GM21526 (cell line): ENCODE measurements at regions not wholly inside any gene's neighbourhood (a gene's known extent, or its start where the extent isn't known, plus 50 kb on each side); places are given as distances from the start of the nearest gene placed in this dataset.
"Not testable (repeated sequence)": the region's sequence is repeated elsewhere in the genome, so short reads cannot be mapped to it uniquely, and the experiment has no call there.

Source experiments
- ATAC-seq: cut with Tn5 transposase; IDR thresholded peaks from one replicate; pipeline ENCODE4 v1.9.1; 2021; ENCODE audit warnings: moderate library complexity; ENCODE audit not compliant: unreplicated experiment, low FRiP score

GRCh38 chr14:21825845-21826244 lies 152.2 kb upstream of the OR4E1 start:
- ATAC-seq: no peak

DNA sequence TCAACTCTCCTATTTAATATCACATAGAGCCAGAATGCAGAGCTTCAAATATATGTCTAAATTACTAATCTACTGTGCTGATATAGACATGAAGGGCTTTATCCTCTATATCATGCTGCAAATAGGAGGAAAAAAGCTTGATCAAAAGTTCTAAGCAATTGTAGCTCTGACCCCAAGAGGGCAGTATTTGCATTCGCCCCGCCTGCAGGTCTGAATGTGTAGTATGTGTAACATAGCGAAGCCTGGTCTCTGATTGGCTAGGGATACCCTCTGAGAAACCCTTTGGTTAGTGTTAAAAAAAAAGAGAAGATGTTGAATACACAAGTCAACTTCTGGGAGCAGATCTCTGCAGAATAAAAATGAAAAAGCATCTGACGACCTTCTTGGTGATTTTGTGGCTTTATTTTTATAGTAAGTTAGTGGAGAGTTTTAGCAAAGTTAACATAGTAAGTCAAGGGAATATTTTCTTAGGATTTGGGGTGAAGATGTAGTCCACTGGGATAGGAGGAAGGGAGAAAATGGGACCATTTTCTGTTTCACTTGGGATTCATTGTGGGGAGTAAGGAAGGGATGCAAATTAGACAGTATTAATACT lies 151.6 kb upstream of the OR4E1 start:
- ATAC-seq: no peak

GRCh38 chr14:21822109-21822508 lies 148.5 kb upstream of the OR4E1 start:
- ATAC-seq: no peak

DNA sequence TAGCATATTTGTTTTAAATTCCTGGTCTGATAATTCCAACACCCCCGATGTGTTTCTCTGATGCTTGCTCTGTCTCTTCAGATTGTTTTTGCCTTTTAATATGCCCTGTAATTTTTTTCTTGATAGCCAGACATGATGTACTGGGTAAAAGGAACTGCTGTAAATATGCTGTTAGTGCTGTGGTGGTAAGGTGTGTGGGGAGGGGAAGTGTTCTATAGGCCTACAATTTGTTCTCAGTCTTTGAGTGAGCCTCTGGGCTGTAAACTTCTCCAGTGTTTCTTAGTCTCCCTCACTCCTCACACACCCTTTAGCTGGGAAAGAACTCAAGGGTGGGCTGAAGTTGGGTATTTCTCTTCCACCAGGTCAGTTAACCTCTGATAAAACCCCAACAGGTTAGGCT lies 147.0 kb upstream of the OR4E1 start:
- ATAC-seq: no peak

DNA sequence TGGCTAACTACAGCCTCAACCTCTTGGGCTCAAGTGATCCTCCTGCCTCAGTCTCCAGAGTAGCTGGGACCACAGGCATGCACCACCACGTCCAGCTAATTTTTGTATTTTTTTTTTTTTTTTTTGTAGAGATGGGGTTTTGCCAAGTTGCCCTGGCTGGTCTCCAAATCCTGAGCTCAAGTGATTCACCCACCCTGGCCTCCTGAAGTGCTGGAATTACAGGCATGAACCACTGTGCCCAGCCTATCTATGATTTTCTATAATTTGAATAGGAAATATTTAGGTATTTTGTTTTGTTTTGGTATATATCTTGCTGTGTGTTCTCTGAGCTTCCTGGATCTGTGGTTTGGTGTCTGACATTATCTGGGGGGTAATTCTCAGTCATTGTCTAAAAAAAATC lies 146.3 kb upstream of the OR4E1 start:
- not testable (repeated sequence) for ATAC-seq

GRCh38 chr14:21817010-21817409 lies 143.4 kb upstream of the OR4E1 start:
- ATAC-seq: not testable (repeated sequence)

- ATAC-seq: no peak
Observed at GRCh38 chr14:21807975-21808374, 134.4 kb upstream of the OR4E1 start.

DNA sequence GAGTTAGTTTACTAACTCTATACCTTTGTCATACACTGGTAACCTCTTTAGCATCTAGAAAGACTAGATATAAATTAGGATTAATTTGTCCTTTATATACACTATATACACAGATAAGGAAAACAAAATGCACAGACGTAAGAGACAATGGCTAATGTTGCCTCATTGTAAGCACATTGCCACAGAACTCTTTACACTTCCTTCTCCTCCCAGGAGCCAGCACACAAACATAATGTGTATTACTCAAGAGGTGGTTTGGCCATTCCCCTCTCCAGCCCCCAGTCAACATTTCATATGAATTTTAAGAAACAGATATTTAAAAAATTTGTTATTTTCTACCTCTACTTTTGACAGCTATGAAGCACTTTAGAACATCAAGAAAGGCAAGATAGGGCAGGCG lies 131.4 kb upstream of the OR4E1 start:
- ATAC-seq: no peak

GRCh38 chr14:21802441-21802840 lies 128.8 kb upstream of the OR4E1 start:
- ATAC-seq: no peak

DNA sequence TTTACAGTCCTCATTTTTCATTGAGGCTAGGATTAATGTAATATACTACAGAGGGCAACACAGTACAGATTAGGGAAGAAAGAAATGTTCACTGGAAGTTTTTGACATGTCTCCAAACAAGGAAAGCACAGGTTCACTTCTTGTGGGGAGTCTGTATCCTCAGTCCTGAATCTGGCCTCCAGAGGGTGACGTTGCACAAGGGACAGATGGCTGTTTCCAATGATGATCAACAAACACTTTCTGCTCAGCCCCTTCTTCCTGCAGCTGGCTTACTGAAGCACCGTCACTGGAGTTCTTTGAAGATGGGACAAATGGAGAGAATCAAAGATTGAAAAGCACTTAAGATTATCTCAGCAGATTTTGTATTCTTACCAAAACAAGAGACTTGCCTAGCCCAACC lies 123.3 kb upstream of the OR4E1 start:
- ATAC-seq: no peak

DNA sequence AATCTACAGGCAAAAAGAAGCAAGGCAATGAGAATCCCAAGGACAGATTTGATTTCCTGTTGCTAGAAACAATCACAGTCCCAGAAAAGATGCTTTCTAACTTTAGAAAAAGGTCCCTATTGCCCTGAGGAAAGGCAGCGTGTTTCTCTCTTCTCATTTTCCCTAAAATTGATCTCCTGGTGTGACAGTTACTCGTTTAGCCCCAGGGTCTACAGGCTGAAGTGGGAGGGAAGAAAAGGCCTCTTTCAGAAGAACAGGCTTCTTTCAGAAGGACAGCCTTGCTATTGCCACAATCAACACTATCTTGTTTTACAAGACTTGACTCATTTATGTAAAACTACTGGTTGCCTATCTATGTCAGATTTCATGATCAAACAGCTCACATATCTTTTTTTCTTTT lies 121.8 kb upstream of the OR4E1 start:
- no peak for ATAC-seq

DNA sequence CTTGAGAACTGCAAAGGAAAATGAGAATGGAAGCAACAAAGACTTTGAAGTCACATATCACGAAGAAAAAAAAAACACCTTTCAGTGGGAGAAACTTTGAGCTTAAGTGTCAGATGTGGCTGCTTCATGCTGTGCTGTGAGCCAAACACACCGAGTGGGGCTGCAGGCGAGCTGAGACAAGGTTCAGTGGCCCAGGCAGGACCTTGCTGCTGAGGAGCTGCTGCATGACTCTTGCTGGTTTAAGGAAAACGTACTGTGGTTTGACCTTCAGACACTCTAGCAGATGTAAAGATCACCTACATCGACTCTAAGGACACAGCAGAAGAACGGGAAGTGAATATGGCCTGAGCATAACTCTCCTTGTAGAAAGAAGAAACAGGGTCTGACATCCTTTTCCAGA lies 118.1 kb upstream of the OR4E1 start:
- no peak for ATAC-seq

DNA sequence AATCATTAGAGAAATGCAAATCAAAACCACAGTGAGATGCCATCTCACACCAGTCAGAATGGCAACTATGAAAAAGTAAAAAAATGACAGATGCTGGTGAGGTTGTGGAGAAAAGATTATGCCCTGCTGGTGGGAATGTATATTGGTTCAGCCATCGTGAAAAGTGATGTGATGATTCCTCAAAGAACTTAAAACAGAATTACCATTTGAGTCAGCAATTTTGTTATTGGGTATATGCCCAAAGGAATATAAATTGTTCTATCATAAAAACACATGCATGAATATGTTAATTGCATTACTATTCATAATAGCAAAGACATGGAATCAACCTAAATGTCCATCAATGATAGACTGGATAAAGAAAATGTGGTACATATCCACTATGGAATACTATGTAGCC lies 115.1 kb upstream of the OR4E1 start:
- ATAC-seq: not testable (repeated sequence)

- not testable (repeated sequence) for ATAC-seq
Observed at GRCh38 chr14:21787242-21787641, 113.6 kb upstream of the OR4E1 start.

- ATAC-seq: no peak
Observed at GRCh38 chr14:21781543-21781942, 107.9 kb upstream of the OR4E1 start.

DNA sequence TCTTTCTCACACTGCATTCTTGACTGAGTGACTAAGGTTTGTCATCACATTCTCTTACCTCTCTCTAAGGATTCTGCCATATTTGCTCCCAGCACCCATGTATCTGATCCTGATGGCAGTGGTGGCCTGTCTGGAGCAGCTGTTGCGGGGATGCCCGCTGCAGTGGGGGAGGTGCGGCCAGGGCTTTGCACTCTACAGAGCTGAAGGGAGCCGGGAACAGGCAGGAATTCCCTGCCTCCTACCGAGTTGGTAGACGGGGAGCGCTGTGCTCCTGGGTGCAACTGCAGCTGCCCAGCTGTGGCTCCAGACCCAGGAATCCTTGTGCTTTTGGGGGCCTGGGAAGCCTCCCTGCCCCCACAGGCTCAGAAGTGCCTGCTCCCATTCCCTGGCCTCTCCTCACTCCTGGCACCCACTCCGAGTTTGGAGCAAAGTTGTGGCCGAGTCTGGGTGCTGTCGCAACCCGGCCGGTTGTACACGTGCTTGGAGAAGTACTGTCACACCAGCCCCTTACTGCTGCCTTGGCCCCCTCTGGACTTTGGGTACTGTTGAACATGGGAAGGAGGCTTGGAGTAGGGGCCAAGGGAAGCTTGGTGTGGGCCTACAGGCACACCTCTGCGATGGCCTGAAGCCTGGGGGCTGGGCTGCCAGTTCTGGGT lies 106.9 kb upstream of the OR4E1 start:
- ATAC-seq: no peak

DNA sequence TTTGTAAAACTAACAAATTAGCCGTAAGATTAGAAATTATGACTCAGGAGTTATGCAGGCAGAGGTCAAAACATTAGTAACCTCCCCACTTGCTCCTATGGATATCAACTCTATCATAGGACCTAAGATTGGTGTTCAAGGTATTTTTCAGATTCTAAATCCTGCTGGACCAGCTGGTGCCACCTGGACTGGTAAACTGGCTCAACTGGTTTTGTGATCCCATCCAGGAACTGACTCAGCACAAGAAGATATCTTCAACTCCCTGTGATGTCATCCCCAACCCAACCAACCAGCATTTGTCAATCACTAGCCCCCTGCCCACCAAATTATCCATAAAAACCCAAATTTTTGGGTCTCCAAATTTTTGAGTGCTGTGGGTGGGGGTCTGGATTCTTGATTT lies 98.1 kb upstream of the OR4E1 start:
- ATAC-seq: no peak

DNA sequence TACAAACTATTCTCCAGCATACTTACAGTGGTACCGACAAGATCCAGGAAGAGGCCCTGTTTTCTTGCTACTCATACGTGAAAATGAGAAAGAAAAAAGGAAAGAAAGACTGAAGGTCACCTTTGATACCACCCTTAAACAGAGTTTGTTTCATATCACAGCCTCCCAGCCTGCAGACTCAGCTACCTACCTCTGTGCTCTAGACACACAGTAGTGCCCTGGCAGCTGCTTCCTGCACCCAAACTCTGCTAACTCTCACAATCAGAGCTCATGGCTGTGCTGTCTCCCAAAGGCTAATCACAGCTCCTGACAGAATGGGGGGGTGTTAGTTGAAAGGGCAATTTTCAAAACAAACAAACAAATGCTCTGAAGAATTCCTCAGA lies 95.2 kb upstream of the OR4E1 start:
- no peak for ATAC-seq

DNA sequence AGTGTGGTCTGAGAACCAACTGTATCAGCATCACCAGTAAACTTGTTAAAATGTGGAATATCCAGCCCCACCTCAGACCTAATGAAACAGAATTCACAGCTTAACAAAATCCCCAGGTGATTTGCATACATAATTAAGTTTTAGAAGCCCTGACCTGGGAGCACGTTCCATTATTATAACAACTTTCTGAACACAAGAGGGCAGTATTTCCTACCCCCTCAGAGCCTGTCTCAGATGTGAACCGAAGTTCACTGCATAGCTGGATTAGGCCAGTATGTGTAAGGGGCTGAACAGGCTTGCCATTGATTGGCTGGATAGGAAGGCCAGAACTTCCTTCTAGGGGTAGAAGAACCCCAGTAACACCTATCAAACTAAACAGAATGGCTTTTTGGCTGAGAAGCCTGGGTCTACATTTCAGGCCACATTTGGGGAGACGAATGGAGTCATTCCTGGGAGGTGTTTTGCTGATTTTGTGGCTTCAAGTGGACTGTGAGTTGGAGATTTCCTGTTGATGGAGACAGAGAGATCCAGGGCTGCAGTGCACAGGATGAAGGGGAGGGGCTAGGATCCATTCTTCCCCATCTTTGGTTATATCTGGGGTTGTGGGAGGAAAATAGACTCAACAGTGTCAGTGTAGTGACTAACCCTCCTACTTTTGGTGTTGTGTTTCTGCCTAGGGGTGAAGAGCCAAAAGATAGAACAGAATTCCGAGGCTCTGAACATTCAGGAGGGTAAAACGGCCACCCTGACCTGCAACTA lies 94.7 kb upstream of the OR4E1 start:
- no peak for ATAC-seq

DNA sequence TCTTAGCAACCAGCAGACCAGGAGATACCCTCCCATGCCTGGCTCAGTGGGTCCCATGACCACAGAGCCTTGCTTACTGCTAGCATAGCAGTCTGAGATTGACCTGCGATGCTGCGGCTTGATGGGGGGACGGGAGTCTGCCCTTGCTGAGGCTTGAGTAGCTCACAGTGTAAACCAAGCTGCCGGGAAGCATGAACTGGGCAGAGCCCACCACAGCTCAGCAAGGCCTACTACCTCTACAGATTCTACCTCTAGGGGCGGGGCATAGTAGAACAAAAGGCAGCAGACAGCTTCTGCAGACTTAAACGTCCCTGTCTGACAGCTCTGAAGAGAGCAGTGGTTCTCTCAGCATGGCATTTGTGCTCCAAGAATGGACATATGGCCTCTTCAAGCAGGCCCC lies 86.7 kb upstream of the OR4E1 start:
- ATAC-seq: not testable (repeated sequence)

DNA sequence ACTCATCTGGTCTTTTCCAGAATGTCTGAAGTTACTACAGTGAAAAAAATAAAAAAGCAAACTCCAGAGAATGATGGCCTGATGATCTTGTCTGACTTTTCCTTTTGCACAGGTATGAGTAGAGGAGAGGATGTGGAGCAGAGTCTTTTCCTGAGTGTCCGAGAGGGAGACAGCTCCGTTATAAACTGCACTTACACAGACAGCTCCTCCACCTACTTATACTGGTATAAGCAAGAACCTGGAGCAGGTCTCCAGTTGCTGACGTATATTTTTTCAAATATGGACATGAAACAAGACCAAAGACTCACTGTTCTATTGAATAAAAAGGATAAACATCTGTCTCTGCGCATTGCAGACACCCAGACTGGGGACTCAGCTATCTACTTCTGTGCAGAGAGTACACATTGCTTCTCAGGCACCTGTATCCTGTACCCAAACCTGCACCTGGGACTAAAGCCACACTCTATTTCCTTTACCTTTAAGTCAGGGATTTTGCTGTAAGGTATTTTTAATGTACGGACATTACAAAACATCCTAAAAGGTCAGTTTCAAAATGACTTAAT lies 75.8 kb upstream of the OR4E1 start:
- no peak for ATAC-seq

- no peak for ATAC-seq
Observed at GRCh38 chr14:21748869-21749303, 75.3 kb upstream of the OR4E1 start.
